Fibroblast of the aortic adventitia (primary cell): ENCODE measurements at regions not wholly inside any gene's neighbourhood (a gene's known extent, or its start where the extent isn't known, plus 50 kb on each side); places are given as distances from the start of the nearest gene placed in this dataset.

Experiments
- DNase-seq: peaks from one replicate; pipeline ENCODE4 v3.0.0-alpha.2; 2010; ENCODE audit warnings: low read depth
- H3K4me3 ChIP-seq: 2 replicates; pipeline ENCODE4 v1.5.1; 2011; ENCODE audit warnings: low read depth, mild to moderate bottlenecking, control low read depth, low read length, moderate library complexity
- CTCF ChIP-seq: IDR thresholded peaks from 2 replicates; pipeline ENCODE4 v1.5.1; 2011; ENCODE audit warnings: mild to moderate bottlenecking, low read length, control low read depth, inconsistent platforms; ENCODE audit not compliant: insufficient read depth

GRCh38 chrX:7546551-7547080 is 296.4 kb upstream of the VCX start:
- no peak for TF ChIP-seq CTCF
- DNase-seq = no peak
- H3K4me3 ChIP-seq = no peak overlapping the region

GRCh38 chrX:7545564-7545963 is 297.4 kb upstream of the VCX start:
- no peak for TF ChIP-seq CTCF
- no peak overlapping the region for H3K4me3 ChIP-seq
- DNase-seq = no peak

GRCh38 chrX:7542587-7543380 is 300.2 kb upstream of the VCX start:
- H3K4me3 ChIP-seq = no peak overlapping the region
- no peak for DNase-seq
- TF ChIP-seq CTCF = no peak

- no peak for TF ChIP-seq CTCF
- no peak for DNase-seq
- H3K4me3 ChIP-seq = no peak overlapping the region
Measured at GRCh38 chrX:7522860-7523259, 320.1 kb upstream of the VCX start.

- no peak for TF ChIP-seq CTCF
- no peak for DNase-seq
- H3K4me3 ChIP-seq = no peak overlapping the region
Measured at GRCh38 chrX:7515681-7516413, 327.1 kb upstream of the VCX start.

GRCh38 chrX:7514871-7515599 is 327.9 kb upstream of the VCX start:
- no peak overlapping the region for H3K4me3 ChIP-seq
- no peak for TF ChIP-seq CTCF
- DNase-seq = no peak
